C4-2B (cell line): ENCODE measurements at regions not wholly inside any gene's neighbourhood (a gene's known extent, or its start where the extent isn't known, plus 50 kb on each side); places are given as distances from the start of the nearest gene placed in this dataset.

Source experiments
- ZFX ChIP-seq: fragments of 450-650 bp; IDR thresholded peaks from 2 replicates; pipeline ENCODE4 v1.6.1; 2017
- TF ChIP-seq, protein P1 (sequence below): fragments of 450-650 bp; conservative IDR thresholded peaks from 2 replicates; pipeline ENCODE4 v1.5.1; 2017; ENCODE audit warnings: mild to moderate bottlenecking

DNA sequence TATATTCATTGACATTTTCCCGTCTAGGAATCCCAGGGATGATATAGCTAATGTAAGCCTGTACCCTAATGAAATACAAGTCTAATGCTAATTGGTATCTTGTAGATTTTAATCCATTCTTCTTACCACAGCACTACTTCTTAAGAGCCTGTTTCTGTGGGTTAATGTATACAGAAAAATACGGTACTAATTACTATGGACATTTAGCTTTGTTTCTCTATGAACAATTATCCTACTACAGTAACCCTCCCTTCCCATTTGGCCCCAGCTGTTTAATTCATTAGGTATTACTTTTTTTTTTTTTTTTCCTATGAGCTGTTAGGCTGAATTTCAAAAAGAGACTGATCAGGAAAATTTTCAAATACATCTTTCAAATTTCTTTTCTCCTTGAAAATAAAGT, 245.1 kb upstream of the SLC7A11 start:
- TF ChIP-seq, protein P1, sequence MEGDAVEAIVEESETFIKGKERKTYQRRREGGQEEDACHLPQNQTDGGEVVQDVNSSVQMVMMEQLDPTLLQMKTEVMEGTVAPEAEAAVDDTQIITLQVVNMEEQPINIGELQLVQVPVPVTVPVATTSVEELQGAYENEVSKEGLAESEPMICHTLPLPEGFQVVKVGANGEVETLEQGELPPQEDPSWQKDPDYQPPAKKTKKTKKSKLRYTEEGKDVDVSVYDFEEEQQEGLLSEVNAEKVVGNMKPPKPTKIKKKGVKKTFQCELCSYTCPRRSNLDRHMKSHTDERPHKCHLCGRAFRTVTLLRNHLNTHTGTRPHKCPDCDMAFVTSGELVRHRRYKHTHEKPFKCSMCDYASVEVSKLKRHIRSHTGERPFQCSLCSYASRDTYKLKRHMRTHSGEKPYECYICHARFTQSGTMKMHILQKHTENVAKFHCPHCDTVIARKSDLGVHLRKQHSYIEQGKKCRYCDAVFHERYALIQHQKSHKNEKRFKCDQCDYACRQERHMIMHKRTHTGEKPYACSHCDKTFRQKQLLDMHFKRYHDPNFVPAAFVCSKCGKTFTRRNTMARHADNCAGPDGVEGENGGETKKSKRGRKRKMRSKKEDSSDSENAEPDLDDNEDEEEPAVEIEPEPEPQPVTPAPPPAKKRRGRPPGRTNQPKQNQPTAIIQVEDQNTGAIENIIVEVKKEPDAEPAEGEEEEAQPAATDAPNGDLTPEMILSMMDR, result no peak
- TF ChIP-seq ZFX, result no peak
